HG03378 (cell line): ENCODE measurements at regions not wholly inside any gene's neighbourhood (a gene's known extent, or its start where the extent isn't known, plus 50 kb on each side); places are given as distances from the start of the nearest gene placed in this dataset.

Source experiments
- ATAC-seq: cut with Tn5 transposase; IDR thresholded peaks from one replicate; pipeline ENCODE4 v1.9.1; 2021; ENCODE audit warnings: mild to moderate bottlenecking, moderate library complexity; ENCODE audit not compliant: unreplicated experiment

DNA sequence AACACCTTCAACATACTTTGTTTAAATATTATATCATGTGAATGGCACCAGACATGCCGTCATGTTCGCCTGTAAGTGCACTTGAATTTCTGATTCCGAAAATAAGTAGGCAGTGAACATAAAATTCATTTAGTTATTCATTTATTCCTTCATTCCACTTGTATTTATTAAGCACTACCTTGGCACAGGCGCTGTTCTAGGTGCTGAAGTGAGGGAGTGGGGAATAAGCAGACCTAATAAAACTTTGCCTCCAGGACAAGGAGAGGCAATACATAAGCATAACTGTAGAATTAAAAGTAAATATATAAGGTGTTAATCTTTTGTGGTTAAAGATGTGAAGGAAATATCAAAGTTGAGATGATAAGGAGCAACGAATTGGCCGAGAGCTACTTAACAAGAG lies 297.4 kb downstream of the TENT4A start:
- no peak for ATAC-seq

GRCh38 chr5:7012057-7012456 lies 298.8 kb downstream of the TENT4A start:
- ATAC-seq: no peak

GRCh38 chr5:7014611-7015010 lies 301.4 kb downstream of the TENT4A start:
- ATAC-seq: no peak

DNA sequence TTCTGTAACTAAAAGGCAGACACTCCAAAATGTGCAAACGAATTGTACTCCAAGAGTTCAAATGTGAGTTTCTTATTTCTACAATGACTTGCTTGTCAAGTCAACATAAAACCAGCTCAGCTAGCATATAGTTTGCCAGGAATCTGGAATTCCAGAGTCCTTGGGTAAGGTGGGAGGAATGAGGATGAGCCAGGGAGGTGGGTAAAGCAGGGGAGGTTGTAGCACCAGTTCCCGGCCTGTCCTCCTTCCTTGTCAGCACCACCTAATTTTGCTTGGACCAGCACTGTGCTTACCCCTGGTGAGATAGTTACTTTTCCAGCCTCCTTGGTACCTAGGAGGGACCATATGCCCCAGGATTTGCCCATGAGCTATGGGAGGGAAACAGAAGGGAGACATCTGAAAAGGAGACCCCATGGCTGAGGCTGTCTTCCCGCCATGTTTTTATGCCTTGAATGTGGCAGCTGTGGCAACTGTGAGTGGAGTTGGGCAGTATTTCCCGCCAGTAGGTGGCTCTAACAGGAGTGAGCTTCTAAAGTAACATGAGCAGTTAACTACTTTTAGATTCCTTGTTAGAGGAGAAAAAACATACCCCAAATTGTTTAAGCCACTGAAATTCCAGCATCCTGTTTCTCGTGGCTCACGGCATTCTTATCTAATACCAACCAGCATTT lies 302.5 kb downstream of the TENT4A start:
- ATAC-seq: no peak

- ATAC-seq: no peak
These were observed 303.9 kb downstream of the TENT4A start for GRCh38 chr5:7016999-7017747.

GRCh38 chr5:7018198-7018597 lies 305.0 kb downstream of the TENT4A start:
- ATAC-seq: no peak

- ATAC-seq: no peak
These were observed 305.4 kb downstream of the TENT4A start for GRCh38 chr5:7018601-7019000.

DNA sequence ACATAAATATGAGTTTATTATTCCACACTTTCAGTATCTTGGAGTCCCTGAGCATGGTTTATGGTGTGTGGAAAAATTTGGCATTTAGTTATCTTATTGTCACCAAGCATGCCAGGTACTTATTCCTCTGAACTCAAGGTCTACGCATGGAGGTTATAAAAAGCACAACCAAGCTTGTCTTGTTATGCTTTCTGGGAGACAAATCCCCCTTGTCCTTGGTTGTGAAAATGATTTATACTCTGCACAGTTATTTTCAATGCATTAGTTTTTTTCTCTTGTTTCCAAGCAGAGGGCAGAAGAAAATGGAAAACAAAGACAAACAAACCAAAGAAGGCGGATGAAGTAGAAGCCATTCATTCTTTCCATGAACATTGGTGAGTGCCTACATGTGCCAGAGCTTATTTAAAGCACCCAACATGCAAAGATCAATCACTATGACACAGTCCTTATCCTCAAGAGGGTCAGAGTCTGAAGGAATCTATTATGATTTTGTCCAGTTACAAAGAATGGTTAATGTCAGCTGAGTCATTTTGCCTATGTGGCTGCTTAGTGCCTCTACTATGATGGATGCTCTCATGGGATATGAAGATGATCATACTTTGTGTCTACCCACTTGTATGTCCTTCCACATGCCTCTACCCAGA lies 323.1 kb downstream of the TENT4A start:
- ATAC-seq: no peak

DNA sequence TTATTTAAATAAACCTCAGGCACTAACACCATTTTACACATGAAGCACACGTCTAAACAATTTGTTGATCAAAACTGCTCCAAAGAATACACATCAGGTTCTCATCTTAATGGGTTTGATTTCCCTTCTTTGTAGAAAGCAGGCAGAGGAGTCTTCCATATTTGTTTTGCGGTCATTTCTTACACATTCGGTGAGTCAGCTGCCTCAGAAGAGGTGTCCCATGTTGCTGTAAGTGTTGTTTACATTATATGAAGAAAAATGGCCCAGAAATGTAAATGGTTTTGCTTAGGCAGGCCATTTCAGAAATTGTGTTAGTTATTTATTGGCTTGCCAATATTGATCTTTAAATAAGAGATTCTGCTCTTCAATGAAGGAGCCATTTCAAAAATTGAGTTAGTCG lies 325.8 kb downstream of the TENT4A start:
- no peak for ATAC-seq

DNA sequence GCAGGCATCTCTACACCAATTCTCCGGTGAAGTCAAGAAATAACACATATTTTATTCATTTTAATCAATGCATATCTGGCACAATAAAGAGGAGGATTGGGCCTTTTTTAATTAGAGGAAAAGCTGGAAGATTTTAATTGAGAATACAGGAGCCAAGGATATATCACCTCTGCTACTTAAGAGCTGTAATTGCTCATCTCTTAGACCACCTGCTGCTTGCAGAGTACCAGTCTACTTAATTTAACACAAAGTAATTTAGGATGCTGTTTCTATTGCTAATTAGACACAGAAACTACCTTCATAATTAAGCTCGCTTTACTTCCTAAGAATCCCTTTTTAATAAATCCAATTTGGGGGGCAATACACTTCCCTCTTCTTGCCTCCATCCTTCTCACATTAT lies 326.9 kb downstream of the TENT4A start:
- ATAC-seq: no peak

- no peak for ATAC-seq
These were observed 330.6 kb downstream of the TENT4A start for GRCh38 chr5:7043797-7044196.

- ATAC-seq: no peak
These were observed 334.5 kb downstream of the TENT4A start for GRCh38 chr5:7047511-7048261.

DNA sequence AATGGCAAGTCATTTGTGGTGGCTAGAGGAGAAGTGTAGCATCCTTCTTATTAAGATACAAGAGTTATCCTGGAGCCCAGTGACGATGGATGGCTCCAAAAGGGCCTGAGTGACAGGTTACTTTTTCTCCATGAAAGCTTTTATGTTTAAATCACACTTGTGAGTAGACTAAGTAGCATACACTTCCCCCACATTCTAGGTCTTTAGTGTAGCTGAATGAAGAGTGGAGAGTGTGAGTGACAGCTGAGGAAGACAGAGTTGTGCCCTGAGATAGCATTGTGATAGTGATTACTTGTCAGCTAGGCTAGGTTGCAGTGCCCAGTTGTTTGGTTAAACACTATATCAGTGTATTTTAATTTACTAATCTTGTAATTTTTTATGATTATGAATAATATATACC lies 337.8 kb downstream of the TENT4A start:
- ATAC-seq: no peak

GRCh38 chr5:7053125-7053524 lies 339.9 kb downstream of the TENT4A start:
- no peak for ATAC-seq

GRCh38 chr5:7053528-7054209 lies 340.4 kb downstream of the TENT4A start:
- no peak for ATAC-seq

DNA sequence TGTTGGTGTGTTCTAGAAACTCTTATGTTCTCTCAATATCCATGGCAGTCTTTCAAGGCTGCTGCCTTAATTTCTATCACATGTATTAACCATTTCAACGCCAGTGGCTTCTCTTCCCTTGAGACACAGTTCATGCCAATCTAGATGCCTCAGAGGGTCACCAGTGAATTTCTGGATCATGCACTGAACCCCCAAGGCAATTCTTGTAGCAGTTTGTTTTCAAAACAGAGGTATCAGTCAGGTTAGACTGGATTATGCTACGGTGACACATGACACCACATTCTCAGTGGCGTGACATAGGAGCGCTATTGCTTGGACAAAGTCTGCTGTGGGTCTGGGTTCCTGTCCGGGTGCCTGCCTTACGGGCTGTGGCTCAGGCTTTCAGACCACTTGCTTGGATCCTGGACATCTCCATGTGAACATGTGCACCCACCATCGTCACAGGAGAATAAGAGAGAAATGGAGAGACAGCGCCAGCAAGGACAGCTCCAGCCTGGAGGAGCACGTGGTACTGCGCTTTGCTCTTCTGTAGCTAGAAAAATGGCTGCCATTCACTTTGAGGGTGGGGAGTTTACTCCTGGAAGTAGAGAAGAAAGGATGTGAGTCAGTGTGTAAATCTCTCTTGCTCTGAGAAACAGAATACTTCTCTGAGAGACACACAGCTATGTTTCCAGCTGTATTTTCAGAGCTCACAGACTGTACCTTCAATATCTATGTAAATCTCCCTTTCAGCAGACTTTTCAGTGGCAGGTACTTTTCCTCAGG lies 329.3 kb upstream of the ADCY2 start:
- ATAC-seq: no peak

GRCh38 chr5:7068156-7068555 lies 327.8 kb upstream of the ADCY2 start:
- no peak for ATAC-seq

- no peak for ATAC-seq
These were observed 327.0 kb upstream of the ADCY2 start for GRCh38 chr5:7068899-7069298.

DNA sequence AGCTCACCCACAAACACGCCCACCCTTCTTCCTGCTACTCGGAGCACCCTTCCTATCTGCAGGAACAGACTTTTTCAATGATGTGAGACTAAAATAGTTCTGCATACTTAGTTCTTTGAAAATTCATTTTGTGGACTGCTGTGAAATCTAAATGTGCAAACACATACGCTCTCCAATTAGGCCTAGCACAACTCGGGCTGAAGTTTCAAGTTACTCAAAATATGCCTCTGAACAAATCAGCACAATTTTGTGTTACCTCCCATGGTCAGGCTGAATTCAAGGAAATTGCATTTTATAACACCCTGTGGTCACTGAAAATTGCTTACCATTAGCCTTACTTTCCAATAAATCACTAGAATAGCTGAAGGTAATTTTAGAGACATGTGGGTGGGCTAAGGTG lies 323.8 kb upstream of the ADCY2 start:
- no peak for ATAC-seq

DNA sequence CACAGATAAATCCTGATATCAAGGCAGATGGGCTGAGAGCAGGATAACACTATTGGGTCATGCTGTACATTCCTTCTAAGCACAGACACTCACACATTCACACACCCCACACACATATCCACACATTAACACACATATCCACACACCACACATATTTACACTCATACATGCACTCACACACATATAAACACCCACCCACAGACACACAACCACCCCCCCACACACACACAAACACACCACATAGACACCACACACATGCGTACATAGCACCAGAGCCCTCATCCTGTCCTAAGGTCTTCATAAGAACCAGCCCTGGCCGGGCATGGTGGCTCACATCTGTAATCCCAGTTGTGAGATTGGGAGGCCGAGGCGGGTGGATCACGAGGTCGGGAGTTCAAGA lies 322.3 kb upstream of the ADCY2 start:
- no peak for ATAC-seq
